GM10266 (cell line): ENCODE measurements at regions not wholly inside any gene's neighbourhood (a gene's known extent, or its start where the extent isn't known, plus 50 kb on each side); places are given as distances from the start of the nearest gene placed in this dataset.

ENCODE experiments used
- DNase-seq: peaks from one replicate; pipeline ENCODE4 v3.0.0; 2012; ENCODE audit errors: extremely low spot score
- TF ChIP-seq, protein P1 (sequence below): IDR thresholded peaks from 2 replicates; pipeline ENCODE4 v1.5.1; 2012; ENCODE audit warnings: mild to moderate bottlenecking, low read depth; ENCODE audit not compliant: control insufficient read depth, insufficient read depth; ENCODE audit errors: missing control alignments

- no peak for DNase-seq
- TF ChIP-seq, protein P1, sequence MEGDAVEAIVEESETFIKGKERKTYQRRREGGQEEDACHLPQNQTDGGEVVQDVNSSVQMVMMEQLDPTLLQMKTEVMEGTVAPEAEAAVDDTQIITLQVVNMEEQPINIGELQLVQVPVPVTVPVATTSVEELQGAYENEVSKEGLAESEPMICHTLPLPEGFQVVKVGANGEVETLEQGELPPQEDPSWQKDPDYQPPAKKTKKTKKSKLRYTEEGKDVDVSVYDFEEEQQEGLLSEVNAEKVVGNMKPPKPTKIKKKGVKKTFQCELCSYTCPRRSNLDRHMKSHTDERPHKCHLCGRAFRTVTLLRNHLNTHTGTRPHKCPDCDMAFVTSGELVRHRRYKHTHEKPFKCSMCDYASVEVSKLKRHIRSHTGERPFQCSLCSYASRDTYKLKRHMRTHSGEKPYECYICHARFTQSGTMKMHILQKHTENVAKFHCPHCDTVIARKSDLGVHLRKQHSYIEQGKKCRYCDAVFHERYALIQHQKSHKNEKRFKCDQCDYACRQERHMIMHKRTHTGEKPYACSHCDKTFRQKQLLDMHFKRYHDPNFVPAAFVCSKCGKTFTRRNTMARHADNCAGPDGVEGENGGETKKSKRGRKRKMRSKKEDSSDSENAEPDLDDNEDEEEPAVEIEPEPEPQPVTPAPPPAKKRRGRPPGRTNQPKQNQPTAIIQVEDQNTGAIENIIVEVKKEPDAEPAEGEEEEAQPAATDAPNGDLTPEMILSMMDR, result no peak
Measured at GRCh38 chr15:60130821-60131220, 126.7 kb downstream of the FOXB1 start.

DNA sequence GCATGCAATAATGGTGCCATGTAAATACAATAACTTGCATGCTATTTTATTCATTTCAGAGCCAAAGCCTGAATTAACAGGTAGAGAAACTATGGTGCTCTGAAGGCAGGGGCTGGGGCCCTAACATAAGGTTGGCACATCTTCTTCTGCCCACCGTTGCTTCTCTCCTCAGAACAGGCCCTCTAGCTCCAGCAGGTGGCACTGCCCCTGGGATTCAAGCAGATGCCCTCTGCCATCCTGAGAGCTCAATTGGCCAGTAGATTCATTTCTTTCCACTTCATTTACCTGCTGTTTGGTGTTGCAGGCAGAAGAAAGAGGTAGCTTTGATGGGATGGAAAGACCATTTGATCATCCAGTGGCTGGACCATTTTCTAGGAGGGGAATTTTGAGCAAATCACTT is 130.5 kb downstream of the FOXB1 start:
- no peak for DNase-seq
- TF ChIP-seq, protein P1, result peak; percentile 16

GRCh38 chr15:60135961-60136360 is 131.8 kb downstream of the FOXB1 start:
- TF ChIP-seq, protein P1, result no peak
- no peak for DNase-seq

- DNase-seq, result no peak
- TF ChIP-seq, protein P1, result no peak
Measured at GRCh38 chr15:60137711-60138396, 133.7 kb downstream of the FOXB1 start.

GRCh38 chr15:60138397-60138968 is 134.4 kb downstream of the FOXB1 start:
- no peak for DNase-seq
- TF ChIP-seq, protein P1, result no peak

DNA sequence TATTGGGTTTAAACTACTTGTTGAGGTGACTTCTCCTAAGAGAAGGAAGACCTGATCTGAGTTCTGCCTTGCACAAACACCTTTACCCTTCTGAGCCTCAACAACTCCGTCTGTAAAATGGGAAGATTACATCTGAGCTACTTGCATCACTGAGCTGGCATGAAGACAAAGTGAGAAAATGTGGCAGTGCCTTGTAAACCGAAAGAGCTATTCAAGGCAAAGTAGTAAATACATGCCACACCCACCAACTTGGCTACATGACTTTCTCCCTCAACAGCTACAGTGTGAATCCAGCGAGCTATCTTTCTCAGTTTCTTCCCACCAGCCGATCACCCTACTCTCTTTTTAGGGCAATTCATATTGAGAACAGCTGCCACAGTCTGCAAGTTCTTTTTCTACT is 148.3 kb downstream of the FOXB1 start:
- no peak for DNase-seq

More for the DNA sequence above, 148.3 kb downstream of the FOXB1 start:
- TF ChIP-seq, protein P1, result no peak
